ENCODE measurements at regions not wholly inside any gene's neighbourhood (a gene's known extent, or its start where the extent isn't known, plus 50 kb on each side); places are given as distances from the start of the nearest gene placed in this dataset.

- no peak for TF ChIP-seq EZH2 (IDR thresholded peaks at IDR 0.05; ENCODE audit: low read depth, unreplicated experiment)
- TF ChIP-seq STAT1 (IDR thresholded peaks at IDR 0.05; ENCODE audit: unreplicated experiment), result no peak
- TF ChIP-seq JUNB (IDR thresholded peaks at IDR 0.05; ENCODE audit: unreplicated experiment), result no peak
- no peak for TF ChIP-seq ZNF331 (CRISPR knock-in tag; IDR thresholded peaks at IDR 0.05; ENCODE audit: low read depth)
- TF ChIP-seq NANOG (IDR thresholded peaks at IDR 0.05; ENCODE audit: borderline replicate concordance), result no peak
Observed at GRCh38 chr19:30871979-30872378, 477.3 kb downstream of the TSHZ3 start (continued).

GRCh38 chr19:30870876-30871275 is 478.4 kb downstream of the TSHZ3 start:
- Mint-ChIP-seq H3K27ac (no peak overlapping the region), H3K36me3 (ENCODE audit: low read depth) (no peaks in the 10 kb centered on the region; the same call in 2 of the 3 replicates), H3K4me3 (no peak overlapping the region), H3K4me1 (no peaks in the 10 kb centered on the region), H3K9me3 (peaks cover 12% of the 10 kb centered on the region; the same call in 2 of the 3 replicates), H3K27me3 (ENCODE audit: insufficient read depth, low read depth, poor library complexity) (peaks cover 2% of the 10 kb centered on the region)
- Histone ChIP-seq H3K4me1 (ENCODE audit: insufficient read depth) (no peaks in the 10 kb centered on the region), H3K4me3 (no peak overlapping the region), H3F3A (replicated peaks; ENCODE audit: low read depth) (no peaks in the 10 kb centered on the region), H3K27ac (ENCODE audit: low read depth) (no peak overlapping the region), H3K36me3 (ENCODE audit: insufficient read depth) (no peaks in the 10 kb centered on the region), H3K4me2 (no peak overlapping the region), H3K79me2 (replicated peaks; ENCODE audit: insufficient read depth) (no peaks in the 10 kb centered on the region), H4K20me1 (replicated peaks; ENCODE audit: insufficient read depth) (no peaks in the 10 kb centered on the region), H3K9me2 (ENCODE audit: insufficient read depth) (no peaks in the 10 kb centered on the region; the same call in 1 of the 2 replicates), H3K27me3 (ENCODE audit: insufficient read depth) (no peaks in the 10 kb centered on the region), H2AFZ (no peak overlapping the region)
- ATAC-seq (no peak), DNase-seq (ENCODE audit: low spot score) (no peak)
- TF ChIP-seq ZNF114 (CRISPR knock-in tag; IDR thresholded peaks at IDR 0.05) (no peak), EZH2 (IDR thresholded peaks at IDR 0.05; ENCODE audit: low read depth, unreplicated experiment) (no peak), ETS1 (IDR thresholded peaks at IDR 0.05) (no peak), REST (IDR thresholded peaks at IDR 0.05; ENCODE audit: unreplicated experiment) (no peak), CREB1 (CRISPR knock-in tag; IDR thresholded peaks at IDR 0.05; ENCODE audit: low read depth) (no peak), CTCF (conservative IDR thresholded peaks at IDR 0.05; ENCODE audit: low read depth in 2 of 2) (no peak), STAT1 (IDR thresholded peaks at IDR 0.05; ENCODE audit: unreplicated experiment) (no peak), NANOG (IDR thresholded peaks at IDR 0.05; ENCODE audit: borderline replicate concordance) (no peak), JUNB (IDR thresholded peaks at IDR 0.05; ENCODE audit: unreplicated experiment) (no peak), ZNF331 (CRISPR knock-in tag; IDR thresholded peaks at IDR 0.05; ENCODE audit: low read depth) (no peak), POLR2AphosphoS5 (IDR thresholded peaks at IDR 0.05; ENCODE audit: low read depth) (no peak), EZH2phosphoT487 (IDR thresholded peaks at IDR 0.05; ENCODE audit: unreplicated experiment) (no peak)
